Parathyroid adenoma (tissue), 2 donors: ENCODE measurements at regions not wholly inside any gene's neighbourhood (a gene's known extent, or its start where the extent isn't known, plus 50 kb on each side); places are given as distances from the start of the nearest gene placed in this dataset.

Experiments used
- H2AFZ ChIP-seq: fragments of 300-600 bp; sonication (generic); one replicate; pipeline ENCODE4 v1.7.0; 2017; ENCODE audit warnings: antibody characterized with exemption, mild to moderate bottlenecking
- H3K27ac ChIP-seq: fragments of 300-600 bp; sonication (generic); one replicate; pipeline ENCODE4 v1.7.0; 2017
- H3K27me3 ChIP-seq: fragments of 300-600 bp; sonication (generic); one replicate; pipeline ENCODE4 v1.7.0; 2017; ENCODE audit warnings: low read length; ENCODE audit not compliant: control insufficient read depth, insufficient read depth
- H3K36me3 ChIP-seq: fragments of 300-600 bp; sonication (generic); one replicate; pipeline ENCODE4 v1.7.0; 2017; ENCODE audit warnings: low read length; ENCODE audit not compliant: control insufficient read depth, insufficient read depth
- H3K4me1 ChIP-seq: fragments of 300-600 bp; sonication (generic); one replicate; pipeline ENCODE4 v1.7.0; 2017; ENCODE audit warnings: control low read depth
- H3K4me2 ChIP-seq: fragments of 300-600 bp; sonication (generic); one replicate; pipeline ENCODE4 v1.7.0; 2017; ENCODE audit warnings: low read length
- H3K4me3 ChIP-seq: fragments of 300-600 bp; sonication (generic); one replicate; pipeline ENCODE4 v1.7.0; 2017; ENCODE audit warnings: low read depth, low read length
- H3K79me2 ChIP-seq: fragments of 300-600 bp; sonication (generic); one replicate; pipeline ENCODE4 v1.7.0; 2017; ENCODE audit warnings: control low read depth
- H3K9ac ChIP-seq: fragments of 300-600 bp; sonication (generic); one replicate; pipeline ENCODE4 v1.7.0; 2017; ENCODE audit warnings: mild to moderate bottlenecking
- H3K9me3 ChIP-seq: fragments of 300-600 bp; sonication (generic); one replicate; pipeline ENCODE4 v1.7.0; 2017; ENCODE audit warnings: low read length; ENCODE audit not compliant: control insufficient read depth
- TF ChIP-seq, protein P1 (sequence below): fragments of 300-600 bp; sonication (generic); IDR thresholded peaks from one replicate; pipeline ENCODE4 v1.7.0; 2017; ENCODE audit warnings: antibody characterized with exemption, mild to moderate bottlenecking
- donor health status: primary hyperparathyroidism.

- Histone ChIP-seq H3K27me3 (no peaks in the 10 kb centered on the region), H3K9ac (no peak overlapping the region), H3K79me2 (no peaks in the 10 kb centered on the region), H3K36me3 (no peaks in the 10 kb centered on the region), H3K4me3 (no peak overlapping the region), H2AFZ (no peak overlapping the region), H3K4me2 (no peak overlapping the region), H3K27ac (no peak overlapping the region), H3K4me1 (no peaks in the 10 kb centered on the region), H3K9me3 (no peaks in the 10 kb centered on the region)
- TF ChIP-seq, protein P1, sequence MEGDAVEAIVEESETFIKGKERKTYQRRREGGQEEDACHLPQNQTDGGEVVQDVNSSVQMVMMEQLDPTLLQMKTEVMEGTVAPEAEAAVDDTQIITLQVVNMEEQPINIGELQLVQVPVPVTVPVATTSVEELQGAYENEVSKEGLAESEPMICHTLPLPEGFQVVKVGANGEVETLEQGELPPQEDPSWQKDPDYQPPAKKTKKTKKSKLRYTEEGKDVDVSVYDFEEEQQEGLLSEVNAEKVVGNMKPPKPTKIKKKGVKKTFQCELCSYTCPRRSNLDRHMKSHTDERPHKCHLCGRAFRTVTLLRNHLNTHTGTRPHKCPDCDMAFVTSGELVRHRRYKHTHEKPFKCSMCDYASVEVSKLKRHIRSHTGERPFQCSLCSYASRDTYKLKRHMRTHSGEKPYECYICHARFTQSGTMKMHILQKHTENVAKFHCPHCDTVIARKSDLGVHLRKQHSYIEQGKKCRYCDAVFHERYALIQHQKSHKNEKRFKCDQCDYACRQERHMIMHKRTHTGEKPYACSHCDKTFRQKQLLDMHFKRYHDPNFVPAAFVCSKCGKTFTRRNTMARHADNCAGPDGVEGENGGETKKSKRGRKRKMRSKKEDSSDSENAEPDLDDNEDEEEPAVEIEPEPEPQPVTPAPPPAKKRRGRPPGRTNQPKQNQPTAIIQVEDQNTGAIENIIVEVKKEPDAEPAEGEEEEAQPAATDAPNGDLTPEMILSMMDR, result no peak
Observed at GRCh38 chr12:65623507-65623906, 200.8 kb upstream of the HMGA2 start.

GRCh38 chr12:65624554-65625086 is 199.7 kb upstream of the HMGA2 start:
- Histone ChIP-seq H3K9me3 (no peaks in the 10 kb centered on the region), H3K4me1 (no peaks in the 10 kb centered on the region), H3K9ac (no peak overlapping the region), H3K27ac (no peak overlapping the region), H2AFZ (no peak overlapping the region), H3K4me2 (no peak overlapping the region), H3K79me2 (no peaks in the 10 kb centered on the region), H3K4me3 (no peak overlapping the region), H3K27me3 (no peaks in the 10 kb centered on the region), H3K36me3 (no peaks in the 10 kb centered on the region)
- TF ChIP-seq, protein P1, result no peak

DNA sequence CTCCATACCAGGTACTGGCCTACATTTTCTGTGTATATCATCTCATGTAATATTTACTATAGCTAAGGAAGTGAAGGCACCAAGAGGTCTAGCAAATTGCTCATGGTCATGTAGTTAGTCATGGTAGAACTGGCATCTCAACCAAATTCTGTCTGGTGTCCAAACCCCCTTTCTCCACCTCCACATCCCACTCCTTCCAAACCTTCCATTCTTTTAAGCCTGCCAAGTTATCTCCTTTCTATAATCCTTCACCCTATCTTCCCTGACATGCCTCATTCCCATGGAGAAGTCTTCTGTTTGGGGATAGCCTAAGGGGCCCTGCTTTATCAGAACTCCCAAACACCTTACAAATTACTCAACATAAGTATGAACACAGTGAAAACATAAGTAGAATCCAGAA is 196.2 kb upstream of the HMGA2 start:
- H3K9ac ChIP-seq, result no peak overlapping the region
- H3K4me1 ChIP-seq, result no peaks in the 10 kb centered on the region
- H3K27ac ChIP-seq, result no peak overlapping the region
- H3K9me3 ChIP-seq, result no peaks in the 10 kb centered on the region
- no peaks in the 10 kb centered on the region for H3K27me3 ChIP-seq
- no peak overlapping the region for H3K4me3 ChIP-seq
- no peaks in the 10 kb centered on the region for H3K36me3 ChIP-seq
- no peaks in the 10 kb centered on the region for H3K79me2 ChIP-seq
- TF ChIP-seq, protein P1, result no peak
- H2AFZ ChIP-seq, result no peak overlapping the region
- no peak overlapping the region for H3K4me2 ChIP-seq

GRCh38 chr12:65630555-65630954 is 193.7 kb upstream of the HMGA2 start:
- Histone ChIP-seq H3K27ac (no peak overlapping the region), H3K36me3 (no peaks in the 10 kb centered on the region), H3K4me2 (no peak overlapping the region), H3K9me3 (no peaks in the 10 kb centered on the region), H3K9ac (no peak overlapping the region), H3K4me1 (no peaks in the 10 kb centered on the region), H3K27me3 (no peaks in the 10 kb centered on the region), H3K79me2 (no peaks in the 10 kb centered on the region), H3K4me3 (no peak overlapping the region), H2AFZ (no peak overlapping the region)
- TF ChIP-seq, protein P1, result no peak

GRCh38 chr12:65631621-65632111 is 192.6 kb upstream of the HMGA2 start:
- no peaks in the 10 kb centered on the region for H3K79me2 ChIP-seq
- no peak overlapping the region for H3K27ac ChIP-seq
- H3K36me3 ChIP-seq, result no peaks in the 10 kb centered on the region
- no peak overlapping the region for H3K9ac ChIP-seq
- H3K4me1 ChIP-seq, result no peaks in the 10 kb centered on the region
- no peak overlapping the region for H3K4me2 ChIP-seq
- H3K4me3 ChIP-seq, result no peak overlapping the region
- no peak overlapping the region for H2AFZ ChIP-seq
- TF ChIP-seq, protein P1, result no peak
- no peaks in the 10 kb centered on the region for H3K27me3 ChIP-seq
- H3K9me3 ChIP-seq, result no peaks in the 10 kb centered on the region
